HG03066 (cell line): ENCODE measurements at regions not wholly inside any gene's neighbourhood (a gene's known extent, or its start where the extent isn't known, plus 50 kb on each side); places are given as distances from the start of the nearest gene placed in this dataset.
"Not testable (repeated sequence)": the region's sequence is repeated elsewhere in the genome, so short reads cannot be mapped to it uniquely, and the experiment has no call there.

Experiments
- ATAC-seq: cut with Tn5 transposase; IDR thresholded peaks from one replicate; pipeline ENCODE4 v1.9.1; 2021; ENCODE audit warnings: low read depth; ENCODE audit not compliant: unreplicated experiment

GRCh38 chr17:70369391-70369790 is 200.1 kb downstream of the KCNJ2 start:
- ATAC-seq = no peak

- ATAC-seq = no peak
These were observed 201.5 kb downstream of the KCNJ2 start for GRCh38 chr17:70370816-70371215.

GRCh38 chr17:70373369-70373768 is 204.0 kb downstream of the KCNJ2 start:
- no peak for ATAC-seq

GRCh38 chr17:70374496-70374895 is 205.2 kb downstream of the KCNJ2 start:
- no peak for ATAC-seq

GRCh38 chr17:70375406-70375805 is 206.1 kb downstream of the KCNJ2 start:
- no peak for ATAC-seq

GRCh38 chr17:70375813-70376770 is 206.8 kb downstream of the KCNJ2 start:
- ATAC-seq = no peak

- no peak for ATAC-seq
These were observed 208.3 kb downstream of the KCNJ2 start for GRCh38 chr17:70377654-70378053.

GRCh38 chr17:70378076-70378475 is 208.7 kb downstream of the KCNJ2 start:
- ATAC-seq = no peak

GRCh38 chr17:70379945-70380344 is 210.6 kb downstream of the KCNJ2 start:
- no peak for ATAC-seq

- ATAC-seq = not testable (repeated sequence)
These were observed 212.6 kb downstream of the KCNJ2 start for GRCh38 chr17:70381916-70382315.

- ATAC-seq = no peak
These were observed 219.0 kb downstream of the KCNJ2 start for GRCh38 chr17:70388326-70388725.

GRCh38 chr17:70389232-70389757 is 220.0 kb downstream of the KCNJ2 start:
- not testable (repeated sequence) for ATAC-seq

- ATAC-seq = no peak
These were observed 220.7 kb downstream of the KCNJ2 start for GRCh38 chr17:70390049-70390448.

GRCh38 chr17:70394473-70395232 is 225.3 kb downstream of the KCNJ2 start:
- ATAC-seq = no peak

GRCh38 chr17:70405492-70406220 is 236.3 kb downstream of the KCNJ2 start:
- no peak for ATAC-seq

- ATAC-seq = no peak
These were observed 238.2 kb downstream of the KCNJ2 start for GRCh38 chr17:70407506-70407905.

- ATAC-seq = no peak
These were observed 239.4 kb downstream of the KCNJ2 start for GRCh38 chr17:70408768-70409167.

- ATAC-seq = no peak
These were observed 245.0 kb downstream of the KCNJ2 start for GRCh38 chr17:70414300-70414699.

- no peak for ATAC-seq
These were observed 251.6 kb downstream of the KCNJ2 start for GRCh38 chr17:70420861-70421445.

GRCh38 chr17:70422862-70423261 is 253.5 kb downstream of the KCNJ2 start:
- ATAC-seq = no peak
